Frontal cortex (tissue), 4 donors: ENCODE measurements at regions not wholly inside any gene's neighbourhood (a gene's known extent, or its start where the extent isn't known, plus 50 kb on each side); places are given as distances from the start of the nearest gene placed in this dataset. TPM values are rescaled to one million over a fixed set of nuclear protein-coding genes. Genes with fewer than 3 reads are reported as not detected.

Source experiments
- DNase-seq, 2 donors: peaks; one replicate each; pipeline ENCODE4 v3.0.0; 2012; ENCODE audit warnings: low spot score in 2 of 2
- FAIRE-seq: peaks from 2 replicates; lab custom pipeline; 2012; peaks lifted over from hg19 to GRCh38; lab: Jason Lieb, UNC
- small RNA-seq: library from RNA; depleted of rRNA; stranded (forward); fragments of <200 nt; gene quantifications from one replicate; pipeline ENCODE3, GENCODE V24; 2014
- donor health status: control.
- donor health status: control.
- donor health status: control.

GRCh38 chr9:96025995-96026602, 150.6 kb downstream of the ERCC6L2 start:
- no peak for FAIRE-seq
- peak; percentile 56 to 57 for DNase-seq

GRCh38 chr9:96023486-96023885, 148.0 kb downstream of the ERCC6L2 start:
- FAIRE-seq (no peak), DNase-seq (peak in 1 of 2 donors; percentile 24)

GRCh38 chr9:96022445-96023051, 147.1 kb downstream of the ERCC6L2 start:
- DNase-seq = peak; percentile 40 to 43
- no peak for FAIRE-seq

- peak; percentile 45 to 67 for DNase-seq
- FAIRE-seq = no peak
Observed at GRCh38 chr9:96021551-96022444, 146.3 kb downstream of the ERCC6L2 start.

GRCh38 chr9:96020792-96021550, 145.5 kb downstream of the ERCC6L2 start:
- peak; percentile 61 to 62 for DNase-seq
- no peak for FAIRE-seq

- DNase-seq (no peak), FAIRE-seq (no peak)
Observed at GRCh38 chr9:96020300-96020791, 144.9 kb downstream of the ERCC6L2 start.

Small RNA genes lying in the stretch of these regions (small RNA-seq; reads per million reads assigned to genes)
- not detected for gene RF00019
